ENCODE measurements at regions not wholly inside any gene's neighbourhood (a gene's known extent, or its start where the extent isn't known, plus 50 kb on each side); places are given as distances from the start of the nearest gene placed in this dataset.

GRCh38 chr2:220310451-220310861, 683.0 kb downstream of the SLC4A3 start:
- peak in 1 of 2 donors; percentile 53 for ATAC-seq
- intact Hi-C loops (cut with DNase I) = no loop called here
- DNase-seq = no peak

- DNase-seq (no peak), ATAC-seq (peak in 1 of 2 donors; percentile 18)
- intact Hi-C loops (cut with DNase I) = no loop called here
Measured at GRCh38 chr2:220315098-220315823, 687.8 kb downstream of the SLC4A3 start.

- DNase-seq = no peak
- no peak for ATAC-seq
- intact Hi-C loops (cut with DNase I) = no loop called here
Measured at GRCh38 chr2:220318037-220318436, 690.6 kb downstream of the SLC4A3 start.

- ATAC-seq (no peak), DNase-seq (no peak)
- intact Hi-C loops (cut with DNase I) = no loop called here
Measured at GRCh38 chr2:220318508-220318907, 691.1 kb downstream of the SLC4A3 start.

GRCh38 chr2:220320326-220320725, 692.9 kb downstream of the SLC4A3 start:
- ATAC-seq = no peak
- intact Hi-C loops (cut with DNase I) = no loop called here

GRCh38 chr2:220332886-220333285, 705.5 kb downstream of the SLC4A3 start:
- DNase-seq (no peak), ATAC-seq (no peak)
- intact Hi-C loops (cut with DNase I) = no loop called here

More at GRCh38 chr2:220320326-220320725, 692.9 kb downstream of the SLC4A3 start:
- no peak for DNase-seq

- no peak for ATAC-seq
- no peak for DNase-seq
- intact Hi-C loops (cut with DNase I) = no loop called here
Measured at GRCh38 chr2:220334210-220334609, 706.8 kb downstream of the SLC4A3 start.

- DNase-seq (no peak), ATAC-seq (peak; percentile 12 to 30)
- intact Hi-C loops (cut with DNase I) = no loop called here
Measured at GRCh38 chr2:220334871-220335590, 707.6 kb downstream of the SLC4A3 start.

- DNase-seq (no peak), ATAC-seq (peak; percentile 58 to 76)
- intact Hi-C loops (cut with DNase I) = no loop called here
Measured at GRCh38 chr2:220335591-220335915, 708.1 kb downstream of the SLC4A3 start.

- ATAC-seq = no peak
- DNase-seq = no peak
- intact Hi-C loops (cut with DNase I) = no loop called here
Measured at GRCh38 chr2:220336771-220337170, 709.3 kb downstream of the SLC4A3 start.

- intact Hi-C loops (cut with DNase I) = no loop called here
- DNase-seq (no peak), ATAC-seq (no peak)
Measured at GRCh38 chr2:220337611-220338440, 710.4 kb downstream of the SLC4A3 start.

- DNase-seq (no peak), ATAC-seq (no peak)
- intact Hi-C loops (cut with DNase I) = no loop called here
Measured at GRCh38 chr2:220341014-220341413, 713.6 kb downstream of the SLC4A3 start.

GRCh38 chr2:220346919-220347318, 719.5 kb downstream of the SLC4A3 start:
- intact Hi-C loops (cut with DNase I) = no loop called here
- ATAC-seq = no peak
- DNase-seq = no peak

GRCh38 chr2:220347626-220348025, 720.2 kb downstream of the SLC4A3 start:
- intact Hi-C loops (cut with DNase I) = no loop called here

GRCh38 chr2:220348206-220348605, 720.8 kb downstream of the SLC4A3 start:
- no peak for DNase-seq
- ATAC-seq = no peak
- intact Hi-C loops (cut with DNase I) = no loop called here

More at GRCh38 chr2:220347626-220348025, 720.2 kb downstream of the SLC4A3 start:
- DNase-seq (no peak), ATAC-seq (no peak)

GRCh38 chr2:220353897-220354296, 726.5 kb downstream of the SLC4A3 start:
- ATAC-seq = no peak
- DNase-seq = no peak
- intact Hi-C loops (cut with DNase I) = no loop called here

GRCh38 chr2:220356076-220356475, 728.6 kb downstream of the SLC4A3 start:
- ATAC-seq (no peak), DNase-seq (no peak)
- intact Hi-C loops (cut with DNase I) = no loop called here

- DNase-seq (no peak), ATAC-seq (peak in 1 of 2 donors; percentile 42)
- intact Hi-C loops (cut with DNase I) = no loop called here
Measured at GRCh38 chr2:220365023-220365422, 737.6 kb downstream of the SLC4A3 start.

- intact Hi-C loops (cut with DNase I) = no loop called here
- DNase-seq (no peak), ATAC-seq (no peak)
Measured at GRCh38 chr2:220366765-220367164, 739.3 kb downstream of the SLC4A3 start.

- DNase-seq (no peak), ATAC-seq (no peak)
- intact Hi-C loops (cut with DNase I) = no loop called here
Measured at GRCh38 chr2:220370764-220371163, 743.3 kb downstream of the SLC4A3 start.
